H9 (cell line): ENCODE measurements at regions not wholly inside any gene's neighbourhood (a gene's known extent, or its start where the extent isn't known, plus 50 kb on each side); places are given as distances from the start of the nearest gene placed in this dataset.

Experiments used
- DNase-seq: peaks from one replicate; pipeline ENCODE4 v3.0.0-alpha.2; 2017
- H2AFZ ChIP-seq: one replicate; pipeline ENCODE4 v1.6.1; 2013; ENCODE audit warnings: mild to moderate bottlenecking, low read length, control low read depth, moderate library complexity
- H2AK5ac ChIP-seq: 2 replicates; pipeline ENCODE4 v1.6.1; 2013; ENCODE audit warnings: low read length, control low read depth, mixed read lengths; ENCODE audit not compliant: insufficient read length
- H2BK120ac ChIP-seq: one replicate; pipeline ENCODE4 v1.6.1; 2013; ENCODE audit warnings: low read depth, mild to moderate bottlenecking, low read length, control low read depth, inconsistent platforms; ENCODE audit not compliant: poor library complexity, severe bottlenecking
- H2BK12ac ChIP-seq: 2 replicates; pipeline ENCODE4 v1.6.1; 2013; ENCODE audit warnings: low read length, control low read depth, mixed read lengths, low read depth; ENCODE audit not compliant: insufficient read length
- H2BK15ac ChIP-seq: 2 replicates; pipeline ENCODE4 v1.6.1; 2013; ENCODE audit warnings: low read depth, low read length, control low read depth
- H2BK20ac ChIP-seq: one replicate; pipeline ENCODE4 v1.6.1; 2013; ENCODE audit warnings: low read depth, mild to moderate bottlenecking, low read length, control low read depth, inconsistent platforms; ENCODE audit not compliant: poor library complexity, severe bottlenecking
- H2BK5ac ChIP-seq: 2 replicates; pipeline ENCODE4 v1.6.1; 2013; ENCODE audit warnings: low read length, control low read depth, mixed read lengths; ENCODE audit not compliant: insufficient read length
- H3K14ac ChIP-seq: 2 replicates; pipeline ENCODE4 v1.6.1; 2013; ENCODE audit warnings: low read length, control low read depth; ENCODE audit not compliant: insufficient read depth
- H3K18ac ChIP-seq: 2 replicates; pipeline ENCODE4 v1.6.1; 2013; ENCODE audit warnings: low read depth, mild to moderate bottlenecking, mixed read lengths, low read length, control low read depth; ENCODE audit not compliant: insufficient read length
- H3K23ac ChIP-seq: 2 replicates; pipeline ENCODE4 v1.6.1; 2013; ENCODE audit warnings: low read length, control low read depth, mixed read lengths, low read depth; ENCODE audit not compliant: insufficient read length
- H3K23me2 ChIP-seq: 2 replicates; pipeline ENCODE4 v1.6.1; 2013; ENCODE audit warnings: low read depth, mild to moderate bottlenecking, mixed read lengths, low read length, control low read depth; ENCODE audit not compliant: insufficient read length, poor library complexity, severe bottlenecking
- H3K27ac ChIP-seq: 2 replicates; pipeline ENCODE4 v1.5.1; 2013; ENCODE audit warnings: low read length, control low read depth, mixed read lengths, low read depth; ENCODE audit not compliant: insufficient read length
- H3K27me3 ChIP-seq: 2 replicates; pipeline ENCODE4 v1.6.1; 2013; ENCODE audit warnings: low read length, control low read depth, inconsistent platforms; ENCODE audit not compliant: insufficient read depth
- H3K4ac ChIP-seq: 2 replicates; pipeline ENCODE4 v1.6.1; 2013; ENCODE audit warnings: low read depth, mild to moderate bottlenecking, control low read depth, inconsistent platforms, low read length, moderate library complexity
- H3K4me1 ChIP-seq: 2 replicates; pipeline ENCODE4 v1.6.1; 2013; ENCODE audit warnings: low read length, control low read depth, inconsistent platforms; ENCODE audit not compliant: insufficient read depth
- H3K4me2 ChIP-seq: 2 replicates; pipeline ENCODE4 v1.6.1; 2013; ENCODE audit warnings: low read length, control low read depth, mixed read lengths; ENCODE audit not compliant: insufficient read length, insufficient read depth
- H3K56ac ChIP-seq: 2 replicates; pipeline ENCODE4 v1.6.1; 2013; ENCODE audit warnings: low read depth, mild to moderate bottlenecking, mixed read lengths, low read length, control low read depth; ENCODE audit not compliant: insufficient read length
- H3K79me1 ChIP-seq: 2 replicates; pipeline ENCODE4 v1.6.1; 2013; ENCODE audit warnings: low read depth, mild to moderate bottlenecking, moderate library complexity, low read length, control low read depth, inconsistent platforms; ENCODE audit not compliant: insufficient read depth, poor library complexity, severe bottlenecking
- H3K79me2 ChIP-seq: 2 replicates; pipeline ENCODE4 v1.6.1; 2013; ENCODE audit warnings: low read length, control low read depth, inconsistent platforms; ENCODE audit not compliant: insufficient read depth
- H3K9ac ChIP-seq: 2 replicates; pipeline ENCODE4 v1.6.1; 2013; ENCODE audit warnings: low read length, control low read depth, mixed read lengths; ENCODE audit not compliant: insufficient read length; ENCODE audit errors: extremely low read depth
- H3K9me3 ChIP-seq: one replicate; pipeline ENCODE4 v1.6.1; 2013; ENCODE audit warnings: low read depth, low read length, inconsistent platforms; ENCODE audit not compliant: control insufficient read depth
- H3T11ph ChIP-seq: one replicate; pipeline ENCODE4 v1.6.1; 2013; ENCODE audit warnings: mild to moderate bottlenecking, low read length, control low read depth, inconsistent platforms
- H4K20me1 ChIP-seq: one replicate; pipeline ENCODE4 v1.6.1; 2013; ENCODE audit not compliant: control insufficient read depth, insufficient read length, insufficient read depth
- H4K5ac ChIP-seq: 2 replicates; pipeline ENCODE4 v1.6.1; 2013; ENCODE audit warnings: low read depth, mild to moderate bottlenecking, mixed read lengths, low read length, control low read depth; ENCODE audit not compliant: insufficient read length
- H4K8ac ChIP-seq: replicated peaks from 2 replicates; pipeline ENCODE4 v1.6.1; 2013; ENCODE audit warnings: low read length, control low read depth, mixed read lengths, low read depth; ENCODE audit not compliant: insufficient read length
- H4K91ac ChIP-seq: 2 replicates; pipeline ENCODE4 v1.6.1; 2013; ENCODE audit warnings: low read depth, mild to moderate bottlenecking, moderate library complexity, mixed read lengths, low read length, control low read depth; ENCODE audit not compliant: insufficient read length
- H3K27ac Mint-ChIP-seq, 3 experiments: 2 replicates in 2 of 3; 3 replicates in 1 of 3; pipeline ENCODE4 v1.8.0; 2020 to 2021; ENCODE audit warnings: mixed read lengths in 3 of 3, mild to moderate bottlenecking in 1 of 3, moderate library complexity in 1 of 3
- H3K27me3 Mint-ChIP-seq: 2 replicates; pipeline ENCODE4 v1.8.0; 2021; ENCODE audit warnings: low read depth, mild to moderate bottlenecking, moderate library complexity, mixed read lengths
- H3K36me3 Mint-ChIP-seq, 3 experiments: 2 replicates in 2 of 3; 3 replicates in 1 of 3; pipeline ENCODE4 v1.8.0; 2020 to 2021; ENCODE audit warnings: low read depth in 3 of 3, mixed read lengths in 3 of 3; ENCODE audit not compliant: insufficient read depth in 1 of 3
- H3K4me1 Mint-ChIP-seq, 2 experiments: 2 replicates each; pipeline ENCODE4 v1.8.0; 2020; ENCODE audit warnings: mixed read lengths in 2 of 2
- H3K4me3 Mint-ChIP-seq, 2 experiments: 2 replicates in 1 of 2; 3 replicates in 1 of 2; pipeline ENCODE4 v1.8.0; 2020 to 2021; ENCODE audit warnings: mild to moderate bottlenecking in 2 of 2, mixed read lengths in 2 of 2, moderate library complexity in 1 of 2
- H3K9me3 Mint-ChIP-seq, 2 experiments: 2 replicates in 1 of 2; 3 replicates in 1 of 2; pipeline ENCODE4 v1.8.0; 2020; ENCODE audit warnings: mild to moderate bottlenecking in 2 of 2, mixed read lengths in 2 of 2, moderate library complexity in 1 of 2
- WGBS: extraction: QIAGEN DNeasy Blood & Tissue Kit; methylation state at CpG from one replicate; pipeline ENCODE4 v1.1.7; 2013; ENCODE audit warnings: missing lambda C conversion rate, low lambda C conversion rate, mixed read lengths; ENCODE audit not compliant: insufficient read length; ENCODE audit errors: extremely low coverage; 5-methylcytosine and 5-hydroxymethylcytosine counted together
- TF ChIP-seq, protein P1 (sequence below): fragments of 200-600 bp; sonication (generic); conservative IDR thresholded peaks from 3 replicates; pipeline ENCODE4 v1.8.0; 2021; ENCODE audit warnings: antibody characterized with exemption, mild to moderate bottlenecking

DNA sequence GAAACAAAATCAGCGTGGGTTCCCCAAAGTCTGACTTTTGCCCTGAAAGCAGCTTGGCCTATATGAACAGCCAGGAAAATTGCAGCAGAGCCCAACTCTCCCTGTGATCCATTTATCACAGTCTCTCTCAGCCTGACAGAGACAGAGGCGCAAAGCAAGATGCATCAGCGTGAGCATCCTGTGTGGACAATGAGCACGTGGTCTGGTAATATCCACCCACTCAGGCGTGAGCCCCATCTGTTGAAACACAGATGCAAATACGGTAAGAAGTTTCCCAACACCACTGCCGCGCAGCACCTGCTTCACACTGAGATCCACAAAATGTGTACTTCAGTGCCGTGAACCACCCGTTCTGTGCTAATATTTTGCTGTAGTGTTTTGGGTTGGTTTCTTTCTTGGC lies 114.6 kb downstream of the MRPL36 start:
- no peak overlapping the region for H4K8ac ChIP-seq
- no peaks in the 10 kb centered on the region for H3K23me2 ChIP-seq
- no peak overlapping the region for H2AFZ ChIP-seq
- H4K5ac ChIP-seq, result no peak overlapping the region
- H2BK15ac ChIP-seq, result no peak overlapping the region
- DNase-seq, result no peak
- H3K79me1 ChIP-seq, result no peaks in the 10 kb centered on the region
- no peak overlapping the region for H2BK12ac ChIP-seq
- H2BK120ac ChIP-seq, result no peak overlapping the region
- TF ChIP-seq, protein P1, sequence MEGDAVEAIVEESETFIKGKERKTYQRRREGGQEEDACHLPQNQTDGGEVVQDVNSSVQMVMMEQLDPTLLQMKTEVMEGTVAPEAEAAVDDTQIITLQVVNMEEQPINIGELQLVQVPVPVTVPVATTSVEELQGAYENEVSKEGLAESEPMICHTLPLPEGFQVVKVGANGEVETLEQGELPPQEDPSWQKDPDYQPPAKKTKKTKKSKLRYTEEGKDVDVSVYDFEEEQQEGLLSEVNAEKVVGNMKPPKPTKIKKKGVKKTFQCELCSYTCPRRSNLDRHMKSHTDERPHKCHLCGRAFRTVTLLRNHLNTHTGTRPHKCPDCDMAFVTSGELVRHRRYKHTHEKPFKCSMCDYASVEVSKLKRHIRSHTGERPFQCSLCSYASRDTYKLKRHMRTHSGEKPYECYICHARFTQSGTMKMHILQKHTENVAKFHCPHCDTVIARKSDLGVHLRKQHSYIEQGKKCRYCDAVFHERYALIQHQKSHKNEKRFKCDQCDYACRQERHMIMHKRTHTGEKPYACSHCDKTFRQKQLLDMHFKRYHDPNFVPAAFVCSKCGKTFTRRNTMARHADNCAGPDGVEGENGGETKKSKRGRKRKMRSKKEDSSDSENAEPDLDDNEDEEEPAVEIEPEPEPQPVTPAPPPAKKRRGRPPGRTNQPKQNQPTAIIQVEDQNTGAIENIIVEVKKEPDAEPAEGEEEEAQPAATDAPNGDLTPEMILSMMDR, result no peak
- no peak overlapping the region for H3K9ac ChIP-seq
- no peak overlapping the region for H3K4me2 ChIP-seq
- H3K27me3 Mint-ChIP-seq, result no peaks in the 10 kb centered on the region; the same call in 1 of the 2 replicates
- no peaks in the 10 kb centered on the region for H3K9me3 ChIP-seq
- WGBS, result no CpG with 5 or more reads among the region's 10 CpGs
- H3K27me3 ChIP-seq, result no peaks in the 10 kb centered on the region
- no peaks in the 10 kb centered on the region; the same call in 1 of the 2 replicates for H3K4me1 ChIP-seq
- H3K9me3 Mint-ChIP-seq, result peaks cover under 1 to 12% of the 10 kb centered on the region in 2 experiments; a peak in 3 of 5 replicates
- H3K4me3 Mint-ChIP-seq, result no peak overlapping the region
- no peak overlapping the region for H2BK20ac ChIP-seq
- H4K20me1 ChIP-seq, result no peaks in the 10 kb centered on the region
- no peak overlapping the region for H3K18ac ChIP-seq
- no peak overlapping the region for H4K91ac ChIP-seq
- H3K23ac ChIP-seq, result no peak overlapping the region
- no peaks in the 10 kb centered on the region for H3K4me1 Mint-ChIP-seq
- H2AK5ac ChIP-seq, result no peak overlapping the region
- no peak overlapping the region for H2BK5ac ChIP-seq
- H3K14ac ChIP-seq, result no peak overlapping the region
- H3K79me2 ChIP-seq, result no peaks in the 10 kb centered on the region
- H3K56ac ChIP-seq, result no peak overlapping the region
- H3K36me3 Mint-ChIP-seq, result peaks cover 0 to 7% (median 0%) of the 10 kb centered on the region in 3 experiments; a peak in 3 of 7 replicates
- H3T11ph ChIP-seq, result no peak overlapping the region
- H3K4ac ChIP-seq, result no peak overlapping the region
- H3K27ac ChIP-seq, result no peak overlapping the region
- H3K27ac Mint-ChIP-seq, result no peak overlapping the region
